COLO668 (cell line): ENCODE measurements at regions not wholly inside any gene's neighbourhood (a gene's known extent, or its start where the extent isn't known, plus 50 kb on each side); places are given as distances from the start of the nearest gene placed in this dataset.

Experiments used
- DNase-seq: peaks from one replicate; lab custom pipeline; 2025; ENCODE audit not compliant: unreplicated experiment; lab: John Stamatoyannopoulos, UW

DNA sequence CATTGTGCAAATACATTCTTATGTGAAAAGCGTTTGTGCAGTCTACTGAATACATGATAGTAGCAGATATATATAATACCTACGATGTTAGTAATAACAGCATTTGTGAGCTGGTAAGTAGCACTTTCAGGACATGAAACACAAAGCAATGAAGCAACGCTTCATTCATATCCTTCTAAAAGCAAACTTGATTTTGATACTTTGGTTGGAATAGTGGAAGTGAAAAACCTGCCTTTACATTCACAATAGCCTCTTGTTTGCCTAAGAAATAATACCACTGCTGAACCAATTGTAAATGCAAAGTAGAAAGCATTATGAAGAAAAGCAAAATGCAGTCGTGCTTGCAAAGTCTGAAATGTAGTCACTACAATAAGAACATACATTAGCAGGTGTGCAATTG is 926.3 kb downstream of the FSTL5 start:
- DNase-seq, result no peak

DNA sequence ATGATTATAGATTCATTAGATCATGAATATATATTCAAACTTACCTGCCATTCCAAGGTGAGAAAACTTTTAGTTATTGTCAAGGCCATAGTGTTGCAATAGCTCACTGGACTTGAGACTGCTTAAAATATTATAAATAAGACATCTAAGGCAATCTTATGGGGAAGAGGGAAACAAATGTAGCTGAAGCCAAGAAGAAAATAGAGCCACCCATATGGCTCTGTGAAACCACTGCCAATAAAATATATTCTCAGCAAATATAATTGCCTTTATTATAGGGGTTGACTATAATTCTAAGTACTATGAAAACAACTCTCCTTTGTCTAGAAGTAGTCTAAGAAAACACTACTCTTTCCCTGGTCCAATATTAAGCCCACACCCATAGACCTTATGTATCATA is 938.5 kb downstream of the FSTL5 start:
- no peak for DNase-seq

GRCh38 chr4:161222889-161223288 is 940.9 kb downstream of the FSTL5 start:
- DNase-seq, result no peak

DNA sequence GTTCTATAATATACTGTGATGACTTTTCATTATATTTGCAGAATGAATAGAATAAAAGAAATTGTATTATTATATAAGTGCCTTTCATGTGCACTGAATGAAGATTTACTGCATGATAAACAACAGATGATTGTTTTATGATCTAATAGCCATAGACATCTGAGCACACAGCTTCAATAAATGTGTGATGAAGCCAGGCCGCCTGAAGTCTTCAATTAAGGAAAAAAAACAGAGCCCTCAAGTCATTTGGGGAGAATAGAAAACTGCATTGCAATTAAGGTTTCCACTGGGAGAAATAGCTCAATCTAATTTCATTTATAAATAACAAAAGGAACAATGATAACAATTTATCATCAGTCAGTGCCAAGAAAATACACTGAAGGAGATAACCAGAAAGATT is 955.2 kb downstream of the FSTL5 start:
- no peak for DNase-seq

- no peak for DNase-seq
These were observed 957.2 kb downstream of the FSTL5 start for GRCh38 chr4:161206528-161207080.

DNA sequence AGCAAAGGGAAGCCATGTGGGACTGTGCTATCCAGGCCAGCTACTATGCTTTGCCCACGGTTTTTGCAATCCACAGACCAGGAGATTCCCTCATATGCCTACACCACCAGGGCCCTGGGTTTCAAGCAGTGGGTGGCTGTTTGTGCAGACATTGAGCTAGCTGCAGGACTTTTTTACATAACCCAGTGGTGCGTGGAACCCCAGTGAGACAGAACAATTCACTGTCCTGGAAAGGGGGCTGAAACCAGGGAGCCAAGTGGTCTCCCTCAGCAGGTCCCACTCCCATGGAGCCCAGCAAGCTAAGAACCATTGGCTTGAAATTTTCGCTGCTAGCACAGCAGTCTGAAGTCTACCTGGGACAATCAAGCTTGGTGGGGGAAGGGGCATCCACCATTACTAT is 959.9 kb downstream of the FSTL5 start:
- no peak for DNase-seq

GRCh38 chr4:161197912-161198311 is 965.9 kb downstream of the FSTL5 start:
- no peak for DNase-seq

DNA sequence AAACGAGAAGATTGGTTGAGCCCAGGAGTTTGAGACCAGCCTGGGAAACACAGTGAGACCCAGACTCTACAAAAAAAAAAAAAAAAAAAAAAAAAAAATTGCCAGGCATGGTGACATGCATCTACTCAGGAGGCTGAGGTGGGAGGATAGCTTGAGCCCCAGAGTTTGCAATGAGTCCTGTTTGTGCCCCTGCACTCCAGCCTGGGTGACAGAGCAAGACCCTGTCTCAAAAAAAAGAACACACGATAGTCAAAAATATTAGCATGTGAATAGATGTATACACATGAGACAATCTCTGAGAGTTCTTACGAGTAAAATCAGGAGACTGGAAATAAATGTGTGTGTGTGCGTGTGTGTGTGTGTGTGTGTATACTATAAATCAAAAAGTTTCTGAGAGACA is 966.3 kb downstream of the FSTL5 start:
- DNase-seq, result no peak

DNA sequence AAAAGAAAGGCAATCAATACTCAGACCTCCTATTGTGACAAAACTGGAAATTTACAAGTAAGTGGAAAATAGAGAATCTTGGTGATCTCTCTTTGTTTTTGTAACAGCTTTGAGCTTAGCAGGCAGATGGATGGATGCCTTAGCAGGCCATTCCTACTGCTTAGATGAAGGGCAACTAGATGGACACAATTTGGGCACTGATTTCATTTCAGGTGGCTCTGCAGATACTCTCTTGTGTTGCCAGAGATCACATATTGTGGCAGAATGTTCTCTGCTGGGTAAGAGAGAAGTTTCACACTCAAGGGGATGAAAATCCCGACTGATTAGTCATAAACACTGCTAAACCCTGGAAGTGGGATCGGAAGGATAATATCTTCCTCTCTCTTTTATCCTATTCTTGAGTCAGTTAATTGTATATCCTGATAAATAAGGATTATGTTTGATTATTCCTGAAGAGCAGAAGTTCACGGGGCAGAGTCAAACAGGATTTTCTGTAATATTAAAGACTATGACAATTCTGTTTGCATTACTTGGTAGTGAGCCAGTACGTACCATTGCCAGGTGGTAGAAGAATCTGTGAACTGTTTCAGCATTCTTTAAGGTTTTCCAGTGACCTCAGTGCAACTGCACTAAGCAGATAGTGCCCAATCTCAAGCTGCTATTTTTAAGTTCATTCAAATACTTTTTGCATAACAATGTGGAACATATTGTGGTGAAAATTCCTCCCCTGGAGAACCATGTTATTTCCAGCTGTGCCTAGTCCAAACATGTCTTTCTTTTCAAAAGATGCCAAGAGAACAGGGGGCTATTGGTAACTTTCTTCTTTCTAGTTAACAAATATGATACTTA is 974.3 kb downstream of the FSTL5 start:
- DNase-seq, result no peak

DNA sequence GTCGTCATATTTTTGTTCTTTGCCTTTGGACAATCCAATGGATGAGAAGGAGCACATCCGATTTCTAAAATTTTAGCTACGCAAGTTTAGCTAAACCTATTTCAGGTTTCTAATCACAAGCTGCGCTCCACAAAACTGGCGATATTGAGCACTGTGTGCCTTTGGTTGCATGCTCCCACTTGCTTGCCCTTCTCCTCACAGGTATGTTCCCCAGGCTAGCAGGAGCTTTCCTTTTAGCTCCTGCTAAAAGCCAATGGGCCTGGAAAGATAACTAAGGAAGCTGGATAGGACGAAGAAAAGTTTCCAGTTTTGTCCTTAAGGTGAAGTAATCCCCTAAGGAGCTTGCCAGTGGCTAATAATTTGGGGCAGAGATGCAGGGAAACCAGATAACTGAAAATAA is 975.2 kb downstream of the FSTL5 start:
- no peak for DNase-seq

DNA sequence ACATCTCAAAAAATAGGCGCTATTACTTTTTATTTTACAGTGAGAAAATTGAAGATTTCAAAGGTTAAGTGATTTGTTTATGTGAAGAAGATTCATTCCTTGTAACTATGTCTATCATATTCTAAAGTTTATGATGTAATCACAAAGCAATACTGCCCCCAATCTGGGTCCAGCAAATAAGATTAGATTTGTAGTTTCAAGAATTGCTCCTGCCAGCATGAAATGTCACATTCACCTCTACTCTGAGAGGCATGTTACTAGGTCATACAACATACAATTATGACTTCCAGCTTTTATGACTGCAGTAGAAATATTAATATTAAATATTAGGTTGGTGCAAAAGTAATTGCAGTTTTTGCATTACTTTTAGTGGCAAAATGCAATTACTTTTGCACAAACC is 976.2 kb downstream of the FSTL5 start:
- no peak for DNase-seq

DNA sequence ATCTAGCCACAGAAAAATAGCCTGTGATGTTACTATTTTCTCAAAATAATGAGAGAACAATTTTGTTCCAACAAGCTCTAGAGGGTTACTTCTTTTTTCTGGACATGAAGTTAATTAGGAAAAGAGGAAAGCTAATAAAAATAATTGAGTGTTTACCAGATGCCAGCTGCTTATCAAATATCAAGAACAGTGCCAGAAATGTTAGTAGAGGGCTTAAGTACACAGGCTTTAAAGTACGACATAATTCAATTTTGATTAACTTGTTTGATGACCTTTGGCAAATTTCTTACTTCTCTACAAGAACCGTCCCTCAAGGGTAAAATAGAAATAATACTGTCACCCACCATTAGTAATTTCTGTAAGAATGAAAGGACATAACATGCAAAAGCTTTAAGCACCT is 977.0 kb downstream of the FSTL5 start:
- no peak for DNase-seq

- no peak for DNase-seq
These were observed 977.8 kb downstream of the FSTL5 start for GRCh38 chr4:161186012-161186411.

GRCh38 chr4:161183729-161184128 is 980.1 kb downstream of the FSTL5 start:
- DNase-seq, result no peak

DNA sequence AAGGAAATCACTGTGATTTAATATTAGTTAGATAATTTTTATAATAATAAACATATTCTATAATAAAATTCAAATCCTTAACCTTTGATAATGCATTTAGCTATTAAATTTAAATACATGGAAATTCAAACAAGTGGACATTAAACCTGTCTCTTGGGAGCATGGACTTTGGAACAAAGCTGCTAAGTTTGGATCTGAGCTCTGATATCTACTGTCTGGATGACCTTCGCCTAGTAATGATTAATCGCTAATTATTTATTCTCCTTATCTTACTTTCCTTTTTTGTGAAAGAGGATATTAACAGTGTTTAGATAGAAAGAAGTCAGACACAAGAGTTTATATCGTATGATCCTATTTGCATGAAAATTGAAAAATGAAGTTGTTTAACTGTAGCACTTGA is 980.9 kb downstream of the FSTL5 start:
- DNase-seq, result no peak

GRCh38 chr4:161178310-161178709 is 985.5 kb downstream of the FSTL5 start:
- DNase-seq, result no peak

- no peak for DNase-seq
These were observed 991.3 kb downstream of the FSTL5 start for GRCh38 chr4:161172396-161173026.

DNA sequence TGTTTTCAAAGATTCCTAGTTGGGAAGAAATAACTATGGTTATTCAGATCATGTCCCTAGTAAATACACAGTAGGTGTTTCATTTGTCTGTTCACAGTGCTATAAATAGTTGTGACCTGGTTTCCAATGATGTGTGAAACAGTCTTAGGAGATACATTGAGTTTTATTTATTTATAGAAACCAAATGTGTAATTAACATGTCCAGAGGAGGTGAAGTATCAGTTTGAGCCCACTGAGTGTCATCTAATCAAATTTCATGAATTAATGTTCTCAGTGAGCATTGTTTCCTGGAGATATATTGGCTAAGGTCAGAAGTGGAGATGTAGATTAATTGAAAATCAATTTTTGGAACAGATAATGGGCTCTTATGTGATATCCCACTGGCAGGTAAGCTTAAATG is 996.3 kb downstream of the FSTL5 start:
- DNase-seq, result no peak

- no peak for DNase-seq
These were observed 1003.1 kb downstream of the FSTL5 start for GRCh38 chr4:161160718-161161117.

GRCh38 chr4:161148051-161148450 is 1015.7 kb downstream of the FSTL5 start:
- no peak for DNase-seq

DNA sequence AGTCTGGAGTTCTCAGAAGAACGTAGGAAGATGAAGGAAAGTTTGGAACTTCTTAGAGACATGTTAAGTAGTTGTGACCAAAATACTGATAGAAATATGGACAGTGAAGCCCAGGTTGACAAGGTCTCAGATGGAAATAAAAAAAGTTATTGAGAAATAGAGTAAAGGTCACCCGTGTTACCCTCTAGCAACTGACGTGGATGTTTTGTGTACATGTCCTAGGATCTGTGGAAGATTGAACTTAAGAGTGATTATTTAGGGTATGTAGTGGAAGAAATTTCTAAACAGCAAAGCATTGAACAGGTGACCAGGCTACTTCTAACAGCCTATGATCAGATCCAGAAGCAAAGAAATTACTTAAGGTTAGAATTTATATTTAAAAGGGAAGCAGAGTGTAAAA is 1020.4 kb downstream of the FSTL5 start:
- DNase-seq, result no peak

- no peak for DNase-seq
These were observed 1029.0 kb downstream of the FSTL5 start for GRCh38 chr4:161134795-161135194.
